Muscle layer of colon (tissue), 2 donors: ENCODE measurements at regions not wholly inside any gene's neighbourhood (a gene's known extent, or its start where the extent isn't known, plus 50 kb on each side); places are given as distances from the start of the nearest gene placed in this dataset.

Source experiments
- H3K27ac ChIP-seq: one replicate; pipeline ENCODE4 v1.7.0; 2013; ENCODE audit warnings: low read depth, mild to moderate bottlenecking, low read length, moderate library complexity
- H3K27me3 ChIP-seq, 2 donors: one replicate each; pipeline ENCODE4 v1.7.0; 2013; ENCODE audit warnings: low read length in 2 of 2, mild to moderate bottlenecking in 2 of 2; ENCODE audit not compliant: insufficient read depth in 2 of 2, control insufficient read depth in 1 of 2
- H3K36me3 ChIP-seq: one replicate; pipeline ENCODE4 v1.7.0; 2013; ENCODE audit warnings: mild to moderate bottlenecking, low read length; ENCODE audit not compliant: insufficient read depth
- H3K4me1 ChIP-seq: one replicate; pipeline ENCODE4 v1.7.0; 2013; ENCODE audit warnings: mild to moderate bottlenecking, low read length; ENCODE audit not compliant: insufficient read depth
- H3K4me3 ChIP-seq, 2 donors: one replicate each; pipeline ENCODE4 v1.7.0; 2013; ENCODE audit warnings: low read length in 2 of 2, low read depth in 1 of 2, mild to moderate bottlenecking in 1 of 2, moderate library complexity in 1 of 2
- H3K9ac ChIP-seq: one replicate; pipeline ENCODE4 v1.7.0; 2013; ENCODE audit warnings: low read length
- H3K9me3 ChIP-seq: one replicate; pipeline ENCODE4 v1.7.0; 2013; ENCODE audit warnings: mild to moderate bottlenecking, low read length
- donor health status: abdominal sarcoma.
- donor health status: Adenocarcinoma of cecum.

GRCh38 chr5:36370073-36370472 lies 68.4 kb upstream of the RANBP3L start:
- no peaks in the 10 kb centered on the region for H3K36me3 ChIP-seq
- no peak overlapping the region for H3K4me3 ChIP-seq
- H3K27ac ChIP-seq: no peak overlapping the region
- peaks cover 51% of the 10 kb centered on the region for H3K4me1 ChIP-seq
- no peaks in the 10 kb centered on the region for H3K27me3 ChIP-seq
- H3K9ac ChIP-seq: no peak overlapping the region
- H3K9me3 ChIP-seq: no peaks in the 10 kb centered on the region

GRCh38 chr5:36371366-36371765 lies 69.7 kb upstream of the RANBP3L start:
- Histone ChIP-seq H3K4me3 (no peak overlapping the region), H3K27ac (no peak overlapping the region), H3K9me3 (no peaks in the 10 kb centered on the region), H3K36me3 (no peaks in the 10 kb centered on the region), H3K4me1 (peaks cover 44% of the 10 kb centered on the region), H3K9ac (no peak overlapping the region), H3K27me3 (no peaks in the 10 kb centered on the region)

GRCh38 chr5:36373527-36374086 lies 71.9 kb upstream of the RANBP3L start:
- H3K36me3 ChIP-seq: no peaks in the 10 kb centered on the region
- H3K4me3 ChIP-seq: no peak overlapping the region
- no peak overlapping the region for H3K27ac ChIP-seq
- H3K4me1 ChIP-seq: peaks cover 22% of the 10 kb centered on the region
- no peaks in the 10 kb centered on the region for H3K9me3 ChIP-seq
- no peaks in the 10 kb centered on the region for H3K27me3 ChIP-seq
- H3K9ac ChIP-seq: no peak overlapping the region

- H3K4me3 ChIP-seq: no peak overlapping the region
- peaks cover 14% of the 10 kb centered on the region for H3K4me1 ChIP-seq
- H3K9me3 ChIP-seq: no peaks in the 10 kb centered on the region
- H3K9ac ChIP-seq: no peak overlapping the region
- H3K27me3 ChIP-seq: no peaks in the 10 kb centered on the region
- no peaks in the 10 kb centered on the region for H3K36me3 ChIP-seq
- no peak overlapping the region for H3K27ac ChIP-seq
Observed at GRCh38 chr5:36374266-36374862, 72.7 kb upstream of the RANBP3L start.

DNA sequence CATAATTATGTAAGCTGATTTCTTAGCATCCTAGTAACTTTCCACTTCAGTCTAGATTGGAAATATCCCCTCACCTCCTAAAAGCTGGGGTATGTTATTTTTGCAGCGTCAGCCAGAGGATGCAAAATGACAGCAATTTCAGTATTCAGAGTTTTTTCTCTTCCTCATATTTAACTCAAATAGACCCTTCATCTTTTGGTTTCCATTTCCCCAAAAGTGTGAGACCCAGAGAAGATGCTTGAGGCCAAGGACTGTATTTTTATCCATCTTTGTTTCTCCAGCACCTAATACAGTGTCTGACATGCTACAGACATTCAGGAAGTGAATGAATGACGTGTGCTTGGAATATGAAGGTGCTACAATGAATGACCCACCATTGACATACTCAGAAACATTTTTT lies 75.5 kb upstream of the RANBP3L start:
- H3K4me1 ChIP-seq: peaks cover 12% of the 10 kb centered on the region
- H3K4me3 ChIP-seq: no peak overlapping the region
- no peak overlapping the region for H3K9ac ChIP-seq
- H3K27me3 ChIP-seq: no peaks in the 10 kb centered on the region
- no peak overlapping the region for H3K27ac ChIP-seq
- H3K9me3 ChIP-seq: no peaks in the 10 kb centered on the region
- no peaks in the 10 kb centered on the region for H3K36me3 ChIP-seq

DNA sequence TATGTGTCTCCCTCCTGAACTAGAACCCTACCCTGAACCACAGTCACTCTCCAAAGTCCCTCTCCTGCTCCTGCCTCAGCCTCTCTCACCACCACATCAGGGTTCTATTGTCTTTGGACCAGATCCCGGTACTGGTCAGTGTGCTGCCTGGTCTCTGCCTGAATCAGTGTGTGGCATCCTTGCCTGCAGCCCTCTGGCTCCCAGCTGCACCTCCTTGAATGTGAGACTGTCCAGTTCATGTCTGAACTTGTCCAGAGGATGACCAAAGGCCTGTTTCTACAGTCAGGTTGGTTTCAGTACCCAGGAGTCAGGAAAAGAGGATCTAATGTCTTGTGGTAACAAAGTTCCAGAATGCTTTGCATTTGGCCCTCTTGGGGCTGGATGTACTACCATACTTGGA lies 76.8 kb upstream of the RANBP3L start:
- Histone ChIP-seq H3K27ac (no peak overlapping the region), H3K36me3 (no peaks in the 10 kb centered on the region), H3K9ac (no peak overlapping the region), H3K27me3 (no peaks in the 10 kb centered on the region), H3K4me3 (no peak overlapping the region), H3K9me3 (no peaks in the 10 kb centered on the region), H3K4me1 (peaks cover 11% of the 10 kb centered on the region)

- no peak overlapping the region for H3K9ac ChIP-seq
- no peak overlapping the region for H3K27ac ChIP-seq
- no peak overlapping the region for H3K4me3 ChIP-seq
- no peaks in the 10 kb centered on the region for H3K4me1 ChIP-seq
- H3K36me3 ChIP-seq: no peaks in the 10 kb centered on the region
- no peaks in the 10 kb centered on the region for H3K27me3 ChIP-seq
- no peaks in the 10 kb centered on the region for H3K9me3 ChIP-seq
Observed at GRCh38 chr5:36382890-36383289, 81.2 kb upstream of the RANBP3L start.

DNA sequence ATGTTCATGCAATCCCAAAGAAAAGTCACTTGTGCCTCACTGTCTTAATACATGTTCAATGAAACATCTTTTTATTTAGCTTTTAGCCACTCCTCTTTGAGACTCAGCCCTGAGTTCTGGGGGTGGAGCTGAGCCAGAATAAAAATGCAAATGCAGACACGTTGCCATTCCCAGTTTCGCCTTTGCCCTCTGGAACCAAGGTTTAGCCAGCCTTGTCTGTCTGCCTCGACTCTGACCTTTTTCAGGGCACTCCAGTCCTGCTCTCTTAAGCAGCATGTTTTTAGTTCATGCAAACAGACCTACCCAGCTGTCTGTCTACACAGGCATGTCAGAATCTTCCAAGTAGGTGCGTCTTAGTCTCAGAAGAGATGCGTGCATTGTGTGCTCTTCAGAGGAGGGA lies 82.2 kb upstream of the RANBP3L start:
- Histone ChIP-seq H3K4me3 (no peak overlapping the region), H3K27ac (no peak overlapping the region), H3K9me3 (no peaks in the 10 kb centered on the region), H3K4me1 (no peaks in the 10 kb centered on the region), H3K27me3 (no peaks in the 10 kb centered on the region), H3K9ac (no peak overlapping the region), H3K36me3 (no peaks in the 10 kb centered on the region)

DNA sequence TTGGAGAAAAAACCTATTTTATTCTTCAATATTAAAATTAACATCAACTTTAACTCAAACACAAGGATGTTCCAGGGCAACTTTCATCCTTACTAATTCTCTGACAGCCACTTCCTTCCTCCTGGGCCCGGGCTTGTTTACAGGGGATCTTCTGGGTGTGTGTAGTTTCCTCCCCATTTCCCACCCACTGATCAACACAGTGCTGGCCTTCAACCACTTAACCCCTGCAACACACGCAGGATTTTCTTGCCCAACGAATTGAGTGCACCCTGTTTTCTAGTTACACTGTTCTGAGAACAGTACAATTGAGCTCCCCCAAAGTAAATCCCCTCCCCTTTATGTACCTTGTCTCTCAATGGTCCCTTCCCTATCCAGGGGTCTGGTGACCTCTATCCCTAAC lies 83.1 kb upstream of the RANBP3L start:
- Histone ChIP-seq H3K36me3 (no peaks in the 10 kb centered on the region), H3K9ac (no peak overlapping the region), H3K9me3 (no peaks in the 10 kb centered on the region), H3K4me3 (no peak overlapping the region), H3K4me1 (no peaks in the 10 kb centered on the region), H3K27ac (no peak overlapping the region), H3K27me3 (no peaks in the 10 kb centered on the region)

DNA sequence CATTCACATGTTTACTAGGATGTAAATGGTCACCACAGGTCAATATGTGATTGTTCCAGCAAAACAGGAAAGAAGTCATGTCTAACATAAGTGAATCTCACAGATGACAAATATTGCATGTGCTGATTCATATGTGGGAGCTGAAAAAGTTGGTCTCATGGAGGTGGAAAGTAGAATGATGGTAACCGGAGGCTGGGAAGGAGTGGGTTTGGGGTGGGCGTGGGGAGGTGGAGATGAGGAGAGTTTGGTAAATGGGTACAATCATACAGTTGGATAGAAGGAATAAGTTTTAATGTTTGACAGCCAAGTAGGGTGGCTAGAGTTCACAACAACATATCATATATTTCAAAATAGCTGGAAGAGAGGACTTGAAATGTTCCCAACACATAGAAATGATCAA lies 83.8 kb upstream of the RANBP3L start:
- Histone ChIP-seq H3K27ac (no peak overlapping the region), H3K9ac (no peak overlapping the region), H3K27me3 (no peaks in the 10 kb centered on the region), H3K4me3 (no peak overlapping the region), H3K36me3 (no peaks in the 10 kb centered on the region), H3K4me1 (no peaks in the 10 kb centered on the region), H3K9me3 (no peaks in the 10 kb centered on the region)

GRCh38 chr5:36388288-36388687 lies 86.6 kb upstream of the RANBP3L start:
- Histone ChIP-seq H3K9ac (no peak overlapping the region), H3K27ac (no peak overlapping the region), H3K4me3 (no peak overlapping the region), H3K27me3 (no peaks in the 10 kb centered on the region), H3K4me1 (peaks cover 15% of the 10 kb centered on the region), H3K9me3 (no peaks in the 10 kb centered on the region), H3K36me3 (no peaks in the 10 kb centered on the region)

DNA sequence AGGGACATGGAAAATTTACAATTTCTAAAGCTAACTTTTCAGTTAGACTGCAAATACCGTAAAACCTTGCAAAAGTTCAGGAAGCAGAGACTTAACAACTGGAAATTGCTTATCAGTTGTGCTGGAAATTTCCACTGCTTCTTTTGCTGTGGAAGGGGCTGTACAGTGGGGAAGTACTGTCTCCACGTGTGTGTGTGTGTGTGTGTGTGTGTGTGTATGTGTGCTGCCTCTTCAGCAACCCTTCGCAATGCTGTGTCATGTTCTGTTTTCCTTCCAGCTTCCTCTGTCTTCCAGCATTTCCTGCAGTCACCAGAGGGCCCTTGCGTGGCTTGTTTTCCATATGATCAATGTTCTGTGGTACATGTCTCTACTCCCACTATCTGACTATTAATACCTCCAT lies 87.5 kb upstream of the RANBP3L start:
- Histone ChIP-seq H3K9me3 (no peaks in the 10 kb centered on the region), H3K4me1 (peaks cover 15% of the 10 kb centered on the region), H3K36me3 (no peaks in the 10 kb centered on the region), H3K9ac (no peak overlapping the region), H3K27ac (no peak overlapping the region), H3K27me3 (no peaks in the 10 kb centered on the region), H3K4me3 (no peak overlapping the region)
